ENCODE measurements at regions not wholly inside any gene's neighbourhood (a gene's known extent, or its start where the extent isn't known, plus 50 kb on each side); places are given as distances from the start of the nearest gene placed in this dataset.

GRCh38 chrX:3227526-3227925 is 118.9 kb downstream of the MXRA5 start:
- Histone ChIP-seq H3K9ac (ENCODE audit: insufficient read length) (no peak overlapping the region), H3K36me3 (ENCODE audit: insufficient read depth, low read length) (no peaks in the 10 kb centered on the region), H3K27ac (no peak overlapping the region), H3K4me3 (no peak overlapping the region), H3K9me3 (ENCODE audit: low read depth, low read length) (no peaks in the 10 kb centered on the region)
- no peak for DNase-seq (ENCODE audit: low read depth, low spot score)
- TF ChIP-seq FOXP2 (optimal IDR thresholded peaks at IDR 0.05; ENCODE audit: control extremely low read depth, extremely low read length, insufficient read depth) (no peak), POLR2AphosphoS5 (IDR thresholded peaks at IDR 0.05; ENCODE audit: borderline replicate concordance, low read depth, low read length) (no peak), EZH2 (IDR thresholded peaks at IDR 0.05) (no peak)

- DNase-seq (ENCODE audit: low read depth, low spot score): no peak
- Histone ChIP-seq H3K9me3 (ENCODE audit: low read depth, low read length) (no peaks in the 10 kb centered on the region), H3K27ac (no peak overlapping the region), H3K4me3 (no peak overlapping the region), H3K9ac (ENCODE audit: insufficient read length) (no peak overlapping the region), H3K36me3 (ENCODE audit: insufficient read depth, low read length) (no peaks in the 10 kb centered on the region)
- TF ChIP-seq FOXP2 (optimal IDR thresholded peaks at IDR 0.05; ENCODE audit: control extremely low read depth, extremely low read length, insufficient read depth) (no peak), EZH2 (IDR thresholded peaks at IDR 0.05) (no peak), POLR2AphosphoS5 (IDR thresholded peaks at IDR 0.05; ENCODE audit: borderline replicate concordance, low read depth, low read length) (no peak)
Measured at GRCh38 chrX:3226087-3226486, 120.4 kb downstream of the MXRA5 start.

DNA sequence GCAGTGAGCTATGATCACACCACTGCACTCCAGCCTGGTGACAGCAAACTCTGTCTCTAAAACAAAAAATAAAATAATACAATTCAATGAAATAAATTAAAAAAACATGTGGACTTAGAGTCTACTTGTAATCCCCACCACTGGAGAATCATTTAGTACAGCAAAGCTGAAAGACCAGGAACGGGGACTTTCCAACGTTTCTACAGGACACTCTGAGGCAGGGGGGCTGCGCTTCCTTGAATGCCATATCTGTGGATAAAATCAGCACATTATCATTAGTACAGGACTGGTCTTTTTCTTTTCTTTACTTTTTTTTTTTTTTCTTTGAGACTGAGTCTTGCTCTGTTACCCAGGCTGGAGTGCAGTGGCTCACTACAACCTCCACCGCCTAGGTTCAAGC is 124.8 kb downstream of the MXRA5 start:
- no peak for DNase-seq (ENCODE audit: low read depth, low spot score)
- Histone ChIP-seq H3K9me3 (ENCODE audit: low read depth, low read length) (no peaks in the 10 kb centered on the region), H3K36me3 (ENCODE audit: insufficient read depth, low read length) (no peaks in the 10 kb centered on the region), H3K4me3 (no peak overlapping the region), H3K27ac (no peak overlapping the region), H3K9ac (ENCODE audit: insufficient read length) (no peak overlapping the region)
- TF ChIP-seq EZH2 (IDR thresholded peaks at IDR 0.05) (no peak), POLR2AphosphoS5 (IDR thresholded peaks at IDR 0.05; ENCODE audit: borderline replicate concordance, low read depth, low read length) (no peak), FOXP2 (optimal IDR thresholded peaks at IDR 0.05; ENCODE audit: control extremely low read depth, extremely low read length, insufficient read depth) (no peak)

GRCh38 chrX:3219667-3220066 is 126.8 kb downstream of the MXRA5 start:
- no peak overlapping the region for H3K9ac ChIP-seq (ENCODE audit: insufficient read length)
- H3K36me3 ChIP-seq (ENCODE audit: insufficient read depth, low read length): no peaks in the 10 kb centered on the region
- no peak overlapping the region for H3K27ac ChIP-seq
- no peaks in the 10 kb centered on the region for H3K9me3 ChIP-seq (ENCODE audit: low read depth, low read length)
- no peak for DNase-seq (ENCODE audit: low read depth, low spot score)
- H3K4me3 ChIP-seq: no peak overlapping the region
- TF ChIP-seq FOXP2 (optimal IDR thresholded peaks at IDR 0.05; ENCODE audit: control extremely low read depth, extremely low read length, insufficient read depth) (no peak), POLR2AphosphoS5 (IDR thresholded peaks at IDR 0.05; ENCODE audit: borderline replicate concordance, low read depth, low read length) (no peak), EZH2 (IDR thresholded peaks at IDR 0.05) (no peak)

GRCh38 chrX:3219231-3219630 is 127.2 kb downstream of the MXRA5 start:
- Histone ChIP-seq H3K36me3 (ENCODE audit: insufficient read depth, low read length) (no peaks in the 10 kb centered on the region), H3K27ac (no peak overlapping the region), H3K9me3 (ENCODE audit: low read depth, low read length) (no peaks in the 10 kb centered on the region), H3K4me3 (no peak overlapping the region), H3K9ac (ENCODE audit: insufficient read length) (no peak overlapping the region)
- TF ChIP-seq FOXP2 (optimal IDR thresholded peaks at IDR 0.05; ENCODE audit: control extremely low read depth, extremely low read length, insufficient read depth) (no peak), EZH2 (IDR thresholded peaks at IDR 0.05) (no peak), POLR2AphosphoS5 (IDR thresholded peaks at IDR 0.05; ENCODE audit: borderline replicate concordance, low read depth, low read length) (no peak)
- no peak for DNase-seq (ENCODE audit: low read depth, low spot score)

- H3K9ac ChIP-seq (ENCODE audit: insufficient read length): no peak overlapping the region
- no peaks in the 10 kb centered on the region for H3K36me3 ChIP-seq (ENCODE audit: insufficient read depth, low read length)
- no peak overlapping the region for H3K4me3 ChIP-seq
- TF ChIP-seq FOXP2 (optimal IDR thresholded peaks at IDR 0.05; ENCODE audit: control extremely low read depth, extremely low read length, insufficient read depth) (no peak), EZH2 (IDR thresholded peaks at IDR 0.05) (no peak), POLR2AphosphoS5 (IDR thresholded peaks at IDR 0.05; ENCODE audit: borderline replicate concordance, low read depth, low read length) (no peak)
- H3K27ac ChIP-seq: no peak overlapping the region
- H3K9me3 ChIP-seq (ENCODE audit: low read depth, low read length): no peaks in the 10 kb centered on the region
- no peak for DNase-seq (ENCODE audit: low read depth, low spot score)
Measured at GRCh38 chrX:3218442-3218841, 128.0 kb downstream of the MXRA5 start.

DNA sequence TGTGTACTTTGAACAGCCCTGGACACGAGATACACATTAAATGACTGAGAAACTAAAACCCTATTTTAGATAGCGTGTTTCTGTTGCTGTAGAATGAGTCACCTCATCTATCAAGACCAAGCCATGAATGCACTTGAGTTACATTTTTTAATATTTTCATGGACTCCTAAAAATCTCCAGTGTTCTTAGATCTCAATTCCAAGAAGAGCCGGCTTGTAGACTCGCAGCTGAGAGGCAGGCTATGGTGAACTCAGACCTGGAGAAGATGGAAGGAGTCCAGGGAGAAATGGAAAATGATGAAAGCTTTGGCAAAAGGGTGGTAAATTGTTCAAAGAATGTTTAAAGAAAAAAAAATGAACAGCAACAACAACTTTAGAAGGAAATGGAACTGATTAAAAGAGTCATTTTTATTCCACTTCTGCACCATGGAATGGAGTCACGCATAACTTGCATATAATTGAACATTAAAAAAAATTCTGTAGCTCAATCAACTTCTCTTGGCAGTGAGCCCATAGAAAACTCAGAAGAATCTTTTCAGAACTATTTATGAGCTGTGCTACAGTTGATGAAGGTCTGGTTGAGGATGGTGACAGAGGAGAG is 129.8 kb downstream of the MXRA5 start:
- no peak for DNase-seq (ENCODE audit: low read depth, low spot score)
- H3K36me3 ChIP-seq (ENCODE audit: insufficient read depth, low read length): no peaks in the 10 kb centered on the region
- no peak overlapping the region for H3K4me3 ChIP-seq
- no peak overlapping the region for H3K9ac ChIP-seq (ENCODE audit: insufficient read length)
- peak overlapping the region; percentile 54; the same call in 1 of the 2 replicates for H3K27ac ChIP-seq
- no peak for TF ChIP-seq EZH2 (IDR thresholded peaks at IDR 0.05)
- TF ChIP-seq FOXP2 (optimal IDR thresholded peaks at IDR 0.05; ENCODE audit: control extremely low read depth, extremely low read length, insufficient read depth): no peak
- TF ChIP-seq POLR2AphosphoS5 (IDR thresholded peaks at IDR 0.05; ENCODE audit: borderline replicate concordance, low read depth, low read length): no peak
- no peaks in the 10 kb centered on the region for H3K9me3 ChIP-seq (ENCODE audit: low read depth, low read length)

- H3K4me3 ChIP-seq: no peak overlapping the region
- TF ChIP-seq EZH2 (IDR thresholded peaks at IDR 0.05): no peak
- TF ChIP-seq POLR2AphosphoS5 (IDR thresholded peaks at IDR 0.05; ENCODE audit: borderline replicate concordance, low read depth, low read length): no peak
- TF ChIP-seq FOXP2 (optimal IDR thresholded peaks at IDR 0.05; ENCODE audit: control extremely low read depth, extremely low read length, insufficient read depth): no peak
- H3K27ac ChIP-seq: no peak overlapping the region
- no peak for DNase-seq (ENCODE audit: low read depth, low spot score)
- no peak overlapping the region for H3K9ac ChIP-seq (ENCODE audit: insufficient read length)
- H3K36me3 ChIP-seq (ENCODE audit: insufficient read depth, low read length): no peaks in the 10 kb centered on the region
- no peaks in the 10 kb centered on the region for H3K9me3 ChIP-seq (ENCODE audit: low read depth, low read length)
Measured at GRCh38 chrX:3215249-3215648, 131.2 kb downstream of the MXRA5 start.

DNA sequence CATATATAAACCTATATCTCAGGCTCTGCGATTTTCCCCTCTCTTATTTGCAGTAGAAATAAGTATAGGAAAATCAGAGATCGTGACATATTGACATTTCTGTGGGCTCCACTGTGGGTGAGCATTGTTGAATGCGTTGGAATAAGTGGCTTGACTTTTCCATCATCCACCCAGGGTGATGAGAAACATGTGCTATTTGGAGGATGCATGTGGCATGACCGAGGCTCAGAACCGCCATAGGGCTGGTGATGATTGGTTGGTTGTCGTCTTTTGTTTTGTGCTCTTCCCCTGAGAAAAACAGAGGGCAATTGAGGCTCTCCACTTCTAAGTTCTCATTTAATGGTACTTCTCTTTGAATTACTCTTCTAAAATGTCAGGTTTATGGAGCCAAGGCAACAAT is 140.1 kb downstream of the MXRA5 start:
- DNase-seq (ENCODE audit: low read depth, low spot score): no peak
- TF ChIP-seq EZH2 (IDR thresholded peaks at IDR 0.05) (no peak), FOXP2 (optimal IDR thresholded peaks at IDR 0.05; ENCODE audit: control extremely low read depth, extremely low read length, insufficient read depth) (no peak), POLR2AphosphoS5 (IDR thresholded peaks at IDR 0.05; ENCODE audit: borderline replicate concordance, low read depth, low read length) (no peak)
- no peaks in the 10 kb centered on the region for H3K36me3 ChIP-seq (ENCODE audit: insufficient read depth, low read length)
- no peak overlapping the region for H3K27ac ChIP-seq
- H3K9ac ChIP-seq (ENCODE audit: insufficient read length): no peak overlapping the region
- H3K9me3 ChIP-seq (ENCODE audit: low read depth, low read length): no peaks in the 10 kb centered on the region
- H3K4me3 ChIP-seq: no peak overlapping the region

All from SK-N-MC (cell line).